Lung (tissue), 12 donors: ENCODE measurements at regions not wholly inside any gene's neighbourhood (a gene's known extent, or its start where the extent isn't known, plus 50 kb on each side); places are given as distances from the start of the nearest gene placed in this dataset. TPM values are rescaled to one million over a fixed set of nuclear protein-coding genes. Genes with fewer than 3 reads are reported as not detected.

ENCODE experiments used
- ATAC-seq: fragments of 200-7000 bp; cut with Tn5 transposase; one replicate; pipeline ENCODE4 v1.9.1; 2020; ENCODE audit warnings: moderate number of reproducible peaks; ENCODE audit not compliant: insufficient read depth, low FRiP score
- DNase-seq, 3 donors: peaks; one replicate each; pipeline ENCODE4 v3.0.0-alpha.2; 2013 to 2017
- H3K27ac ChIP-seq, 2 donors: one replicate each; pipeline ENCODE4 v1.5.1; 2013; ENCODE audit warnings: mild to moderate bottlenecking in 2 of 2, moderate library complexity in 2 of 2, control low read depth in 1 of 2, inconsistent platforms in 1 of 2, low read depth in 1 of 2, low read length in 1 of 2
- H3K27me3 ChIP-seq, 3 donors: one replicate each; pipeline ENCODE4 v1.5.1; 2013; ENCODE audit warnings: low read length in 2 of 3; ENCODE audit not compliant: control insufficient read depth in 3 of 3, insufficient read depth in 3 of 3
- H3K36me3 ChIP-seq, 4 donors: one replicate each; pipeline ENCODE4 v1.5.1; 2013; ENCODE audit warnings: low read length in 4 of 4, mild to moderate bottlenecking in 1 of 4, moderate library complexity in 1 of 4; ENCODE audit not compliant: control insufficient read depth in 4 of 4, insufficient read depth in 4 of 4
- H3K4me1 ChIP-seq, 5 donors: one replicate each; pipeline ENCODE4 v1.5.1; 2013; ENCODE audit warnings: low read length in 5 of 5, mild to moderate bottlenecking in 2 of 5, moderate library complexity in 1 of 5; ENCODE audit not compliant: control insufficient read depth in 5 of 5, insufficient read depth in 5 of 5
- H3K4me3 ChIP-seq: one replicate; pipeline ENCODE4 v1.5.1; 2013; ENCODE audit warnings: mild to moderate bottlenecking, control low read depth, moderate library complexity
- H3K9ac ChIP-seq, 2 donors: one replicate each; pipeline ENCODE4 v1.5.1; 2013; ENCODE audit warnings: low read length in 2 of 2, control low read depth in 1 of 2; ENCODE audit not compliant: insufficient read depth in 1 of 2
- H3K9me3 ChIP-seq, 4 donors: one replicate each; pipeline ENCODE4 v1.5.1; 2013; ENCODE audit warnings: low read length in 3 of 4, mild to moderate bottlenecking in 1 of 4, moderate library complexity in 1 of 4; ENCODE audit not compliant: control insufficient read depth in 4 of 4, insufficient read depth in 3 of 4
- WGBS, 2 donors: extraction: QIAGEN DNeasy Blood & Tissue Kit; methylation state at CpG; one replicate each; pipeline ENCODE4 v1.1.7; 2013; 5-methylcytosine and 5-hydroxymethylcytosine counted together
- small RNA-seq: library from RNA; depleted of rRNA; stranded (forward); fragments of <200 nt; gene quantifications from one replicate; pipeline ENCODE3, GENCODE V24; 2014; ENCODE audit warnings: low replicate concordance
- TF ChIP-seq, protein P1 (sequence below): IDR thresholded peaks from 2 replicates; pipeline ENCODE4 v1.5.1; 2012; ENCODE audit warnings: mild to moderate bottlenecking; ENCODE audit errors: control extremely low read depth, extremely low read depth
- donor health status: control.
- donor health status: control.
- donor health status: Bipolar disorder and iron deficiency.
- donor health status: healthy.
- donor health status: DM: yes; HTN: yes; CAD: no.

DNA sequence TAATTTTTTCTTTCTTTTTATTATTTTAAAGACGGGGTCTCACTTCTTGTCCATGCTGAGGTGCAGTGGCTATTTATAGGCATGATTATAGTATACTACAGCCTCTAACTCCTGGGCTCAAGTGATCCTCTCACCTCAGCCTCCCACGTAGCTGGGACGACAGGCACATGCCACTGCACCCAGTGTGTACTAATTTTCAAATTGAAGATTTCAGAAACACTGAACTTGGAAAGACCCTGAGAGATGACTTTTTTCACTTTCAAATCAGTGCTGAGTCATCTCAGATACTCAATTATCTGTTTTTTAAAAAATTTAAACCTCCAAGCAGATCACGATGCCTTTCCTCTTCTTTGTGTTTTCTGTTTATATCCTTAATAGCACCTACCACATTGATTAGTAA lies 53.7 kb upstream of the COCH start:
- WGBS, 2 donors: 89 to 92% methylated on average over 4 of the region's 4 CpGs
- no peaks in the 10 kb centered on the region for H3K27me3 ChIP-seq
- TF ChIP-seq, protein P1, sequence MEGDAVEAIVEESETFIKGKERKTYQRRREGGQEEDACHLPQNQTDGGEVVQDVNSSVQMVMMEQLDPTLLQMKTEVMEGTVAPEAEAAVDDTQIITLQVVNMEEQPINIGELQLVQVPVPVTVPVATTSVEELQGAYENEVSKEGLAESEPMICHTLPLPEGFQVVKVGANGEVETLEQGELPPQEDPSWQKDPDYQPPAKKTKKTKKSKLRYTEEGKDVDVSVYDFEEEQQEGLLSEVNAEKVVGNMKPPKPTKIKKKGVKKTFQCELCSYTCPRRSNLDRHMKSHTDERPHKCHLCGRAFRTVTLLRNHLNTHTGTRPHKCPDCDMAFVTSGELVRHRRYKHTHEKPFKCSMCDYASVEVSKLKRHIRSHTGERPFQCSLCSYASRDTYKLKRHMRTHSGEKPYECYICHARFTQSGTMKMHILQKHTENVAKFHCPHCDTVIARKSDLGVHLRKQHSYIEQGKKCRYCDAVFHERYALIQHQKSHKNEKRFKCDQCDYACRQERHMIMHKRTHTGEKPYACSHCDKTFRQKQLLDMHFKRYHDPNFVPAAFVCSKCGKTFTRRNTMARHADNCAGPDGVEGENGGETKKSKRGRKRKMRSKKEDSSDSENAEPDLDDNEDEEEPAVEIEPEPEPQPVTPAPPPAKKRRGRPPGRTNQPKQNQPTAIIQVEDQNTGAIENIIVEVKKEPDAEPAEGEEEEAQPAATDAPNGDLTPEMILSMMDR: no peak
- DNase-seq: no peak
- H3K9me3 ChIP-seq: peaks cover 0 to 2% (median 0%) of the 10 kb centered on the region in 4 donors
- no peaks in the 10 kb centered on the region for H3K36me3 ChIP-seq
- no peak for ATAC-seq
- H3K4me1 ChIP-seq: no peaks in the 10 kb centered on the region
- no peak overlapping the region for H3K27ac ChIP-seq
- H3K9ac ChIP-seq: no peak overlapping the region
- H3K4me3 ChIP-seq: no peak overlapping the region

DNA sequence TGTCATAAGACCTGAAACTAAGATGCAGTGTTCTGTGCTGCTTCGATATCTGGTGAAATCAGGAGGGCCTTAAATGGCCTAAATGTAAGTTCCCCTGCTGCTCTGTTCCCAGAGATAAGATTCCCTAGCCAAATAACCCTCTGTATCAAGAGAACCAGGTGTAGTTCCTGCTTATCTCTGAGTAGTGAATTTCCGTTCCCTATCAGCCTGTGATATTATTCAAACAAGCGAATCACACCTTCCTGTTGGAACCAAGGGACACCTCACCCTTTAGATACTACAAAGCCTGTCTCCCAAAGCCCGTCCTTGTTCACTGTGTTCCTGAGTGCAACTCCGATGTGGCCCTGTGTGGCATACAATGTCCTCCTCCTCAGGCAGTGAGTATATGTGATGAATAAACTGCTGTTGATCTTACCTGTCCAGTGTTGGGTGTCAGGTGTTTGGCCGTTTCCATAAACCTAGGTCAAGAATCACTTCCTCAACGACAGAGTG lies 52.2 kb upstream of the COCH start:
- TF ChIP-seq, protein P1: no peak
- H3K9ac ChIP-seq: no peak overlapping the region

More for the DNA sequence above, 52.2 kb upstream of the COCH start:
- Histone ChIP-seq H3K4me3 (no peak overlapping the region), H3K27ac (no peak overlapping the region), H3K9me3 (peaks cover 0 to 5% (median 2%) of the 10 kb centered on the region in 4 donors), H3K36me3 (no peaks in the 10 kb centered on the region), H3K27me3 (no peaks in the 10 kb centered on the region), H3K4me1 (no peaks in the 10 kb centered on the region)
- ATAC-seq: no peak
- WGBS, 2 donors: 54 to 67% methylated on average over 7 of the region's 7 CpGs
- no peak for DNase-seq

Small RNAs in the stretch of these regions (small RNA-seq; reads per million reads assigned to genes)
- gene AL049830.2: not detected
